ENCODE measurements at regions not wholly inside any gene's neighbourhood (a gene's known extent, or its start where the extent isn't known, plus 50 kb on each side); places are given as distances from the start of the nearest gene placed in this dataset.
"Not testable (repeated sequence)": the region's sequence is repeated elsewhere in the genome, so short reads cannot be mapped to it uniquely, and the experiment has no call there.

DNA sequence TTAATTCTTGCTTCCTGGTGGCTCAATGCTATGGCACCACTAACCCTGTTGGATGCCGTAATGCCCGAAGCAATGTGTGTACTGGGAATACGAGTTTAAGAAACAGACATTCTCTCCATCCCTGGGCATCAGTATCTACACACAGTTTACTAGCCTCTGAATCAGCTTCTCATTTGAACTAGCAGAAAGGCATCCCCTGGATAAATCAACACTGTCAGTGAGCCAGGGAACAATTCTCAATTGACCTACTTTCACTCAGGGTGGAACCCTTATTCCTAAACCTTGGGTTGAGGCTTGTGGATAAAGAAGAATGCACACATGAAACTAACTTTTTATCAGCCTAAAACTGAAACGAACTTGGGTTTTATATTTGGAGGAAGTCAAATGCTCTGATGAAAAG is 331.0 kb downstream of the GADD45G start:
- DNase-seq (ENCODE audit: low read depth), result no peak

DNA sequence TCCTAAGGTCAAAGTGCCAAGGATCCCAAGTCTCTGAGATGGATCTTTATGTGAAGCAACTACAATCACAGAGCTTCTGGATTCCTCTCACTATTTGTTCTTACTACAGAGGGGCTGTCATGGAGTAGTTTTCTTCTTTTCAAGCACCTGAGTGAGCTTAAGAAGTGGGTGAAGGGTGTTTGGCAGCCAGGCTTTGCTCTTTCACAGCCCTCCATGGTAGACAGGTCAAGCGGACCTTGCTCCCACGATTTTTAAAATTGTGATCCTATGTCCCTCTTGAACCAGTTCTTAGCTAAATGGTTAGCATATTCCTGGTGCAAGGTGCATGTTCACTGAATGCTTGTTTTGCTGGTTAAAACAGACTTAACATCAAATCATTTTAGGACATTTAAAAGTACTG is 332.2 kb downstream of the GADD45G start:
- no peak for DNase-seq (ENCODE audit: low read depth)

DNA sequence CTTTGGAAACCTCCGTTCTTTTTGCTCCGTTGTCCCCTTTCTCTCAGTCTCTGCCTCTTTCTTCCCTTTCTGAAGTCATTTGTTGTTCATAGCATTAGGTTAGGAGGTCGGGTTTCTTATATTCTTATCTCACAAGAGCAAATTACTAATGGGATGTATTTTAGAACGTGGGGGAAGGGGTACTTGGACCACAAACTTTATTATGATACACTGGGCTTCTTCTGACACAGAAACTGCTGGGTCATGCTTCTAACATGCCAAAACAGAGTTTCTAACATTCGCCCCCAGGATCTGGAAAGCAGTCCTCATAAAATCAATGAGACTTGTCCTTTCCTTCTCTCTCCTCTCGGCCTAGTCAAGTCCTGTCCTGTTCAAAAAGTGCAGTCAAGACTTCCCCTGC is 334.4 kb downstream of the GADD45G start:
- no peak for DNase-seq (ENCODE audit: low read depth)

DNA sequence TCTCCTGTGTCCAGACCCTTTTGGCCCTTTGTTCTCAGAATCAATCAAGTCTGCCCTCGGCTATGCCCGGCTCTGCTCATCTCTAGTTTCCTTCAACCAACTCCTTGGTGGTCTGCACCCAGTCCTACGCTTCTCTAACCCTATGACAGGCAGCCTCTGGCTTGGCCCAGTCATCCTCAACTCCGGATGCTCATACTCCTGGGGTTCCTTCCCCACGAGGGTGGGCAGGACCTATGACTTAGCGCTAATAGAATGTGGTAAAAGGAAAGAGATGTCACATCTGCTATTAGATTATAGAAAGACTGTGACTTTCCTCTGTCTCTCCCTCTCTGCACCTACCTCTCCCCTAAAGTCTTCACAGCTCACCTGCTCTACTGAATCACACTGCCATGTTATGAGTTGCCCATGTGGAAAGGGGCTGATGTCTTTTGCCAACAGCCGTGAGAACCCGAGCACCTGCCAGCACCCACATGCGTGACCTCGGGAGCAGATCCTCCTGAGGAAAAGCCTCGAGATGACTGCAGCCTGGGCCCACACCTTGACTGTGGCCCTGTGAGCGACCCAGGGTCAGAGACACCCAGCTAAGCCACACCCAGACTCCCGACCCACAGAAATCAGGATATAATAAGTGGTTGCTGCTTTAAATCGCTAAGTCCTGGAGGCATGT is 334.9 kb downstream of the GADD45G start:
- no peak for DNase-seq (ENCODE audit: low read depth)

GRCh38 chr9:89940625-89941024 is 335.8 kb downstream of the GADD45G start:
- no peak for DNase-seq (ENCODE audit: low read depth)

- no peak for DNase-seq (ENCODE audit: low read depth)
These were observed 337.1 kb downstream of the GADD45G start for GRCh38 chr9:89941875-89942274.

- no peak for DNase-seq (ENCODE audit: low read depth)
These were observed 337.8 kb downstream of the GADD45G start for GRCh38 chr9:89942643-89943042.

DNA sequence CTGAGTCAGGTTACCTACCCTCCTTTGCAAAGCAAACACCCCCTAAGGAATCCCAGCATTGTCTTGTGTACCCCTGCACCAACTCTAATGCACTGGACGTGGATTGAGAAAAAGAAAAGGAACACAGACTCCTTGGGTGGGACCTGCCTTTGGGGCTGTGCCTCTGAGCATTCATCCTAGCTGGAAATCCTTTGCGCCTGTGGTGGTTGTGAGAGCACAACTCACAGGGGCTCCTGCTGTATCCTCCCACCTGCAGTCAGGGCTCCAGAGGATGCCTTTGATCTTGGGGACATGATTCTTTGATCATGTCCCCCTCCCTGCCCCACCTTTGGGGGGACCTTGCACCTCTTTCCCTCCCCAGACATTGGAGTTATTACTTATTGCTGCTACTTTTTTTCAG is 338.5 kb downstream of the GADD45G start:
- no peak for DNase-seq (ENCODE audit: low read depth)

- no peak for DNase-seq (ENCODE audit: low read depth)
These were observed 338.9 kb downstream of the GADD45G start for GRCh38 chr9:89943728-89944127.

DNA sequence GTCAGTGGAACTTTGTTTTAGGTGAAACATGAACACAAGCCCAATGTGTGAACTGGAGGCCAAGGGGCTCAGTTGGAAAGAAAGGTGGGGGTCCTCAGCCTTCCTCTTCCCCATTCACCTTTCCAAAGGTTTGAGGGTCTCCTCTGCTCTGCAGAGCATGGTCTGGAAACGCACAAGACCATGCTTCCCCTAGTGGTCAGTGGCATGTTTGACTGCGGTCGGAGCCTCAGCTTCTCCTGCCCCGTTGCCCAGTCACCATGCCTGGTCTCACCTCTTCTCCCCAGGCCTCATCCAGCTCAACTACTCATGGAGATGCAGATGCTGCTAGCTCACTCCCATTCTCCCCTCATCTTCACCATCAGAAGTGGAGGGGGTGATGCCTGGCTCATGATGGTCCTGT is 340.3 kb downstream of the GADD45G start:
- DNase-seq (ENCODE audit: low read depth), result no peak

- no peak for DNase-seq (ENCODE audit: low read depth)
These were observed 341.9 kb downstream of the GADD45G start for GRCh38 chr9:89946741-89947140.

DNA sequence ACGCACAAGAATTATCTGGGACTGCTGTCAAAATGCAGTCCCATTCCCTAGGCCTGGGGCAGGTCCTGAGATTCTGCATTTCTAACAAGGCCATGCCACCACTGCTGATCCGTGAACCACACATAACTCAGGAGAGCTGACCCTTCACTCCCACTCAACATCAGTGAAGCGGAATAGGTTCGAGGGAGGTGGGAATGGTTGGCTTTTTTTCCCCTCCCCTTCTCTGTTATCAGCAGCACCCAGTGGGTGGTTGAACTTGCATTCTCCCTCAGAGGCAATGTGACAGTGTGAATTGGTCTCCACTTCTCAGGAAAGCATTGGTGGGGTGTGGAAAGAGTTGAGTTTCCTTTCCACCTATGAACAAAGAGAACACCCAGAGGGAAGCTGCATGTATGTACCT is 344.3 kb downstream of the GADD45G start:
- no peak for DNase-seq (ENCODE audit: low read depth)

GRCh38 chr9:89951675-89952074 is 346.9 kb downstream of the GADD45G start:
- no peak for DNase-seq (ENCODE audit: low read depth)

GRCh38 chr9:89952401-89952800 is 347.6 kb downstream of the GADD45G start:
- no peak for DNase-seq (ENCODE audit: low read depth)

- DNase-seq (ENCODE audit: low read depth), result not testable (repeated sequence)
These were observed 348.5 kb downstream of the GADD45G start for GRCh38 chr9:89953263-89953662.

- DNase-seq (ENCODE audit: low read depth), result no peak
These were observed 349.2 kb downstream of the GADD45G start for GRCh38 chr9:89953824-89954615.

DNA sequence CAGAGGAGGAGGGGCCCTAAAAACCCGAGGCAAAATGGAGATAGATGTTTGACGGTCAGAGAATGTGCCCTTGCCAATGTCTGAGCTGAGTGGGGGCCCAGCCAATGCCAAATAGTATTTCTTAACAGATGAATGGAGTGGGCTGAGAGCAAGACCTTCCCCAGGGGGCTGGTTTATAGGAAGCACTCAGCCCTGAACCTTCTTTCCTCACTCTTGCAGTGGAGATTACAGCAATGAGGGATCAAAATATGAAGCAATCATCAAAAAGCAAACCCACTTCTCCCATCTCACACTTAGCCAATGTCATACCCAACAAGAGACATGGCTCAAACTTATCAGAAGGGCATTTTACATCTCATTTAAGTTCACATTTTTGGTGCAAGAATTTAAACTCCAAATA is 350.3 kb downstream of the GADD45G start:
- DNase-seq (ENCODE audit: low read depth), result no peak

- no peak for DNase-seq (ENCODE audit: low read depth)
These were observed 350.8 kb downstream of the GADD45G start for GRCh38 chr9:89955626-89956025.

DNA sequence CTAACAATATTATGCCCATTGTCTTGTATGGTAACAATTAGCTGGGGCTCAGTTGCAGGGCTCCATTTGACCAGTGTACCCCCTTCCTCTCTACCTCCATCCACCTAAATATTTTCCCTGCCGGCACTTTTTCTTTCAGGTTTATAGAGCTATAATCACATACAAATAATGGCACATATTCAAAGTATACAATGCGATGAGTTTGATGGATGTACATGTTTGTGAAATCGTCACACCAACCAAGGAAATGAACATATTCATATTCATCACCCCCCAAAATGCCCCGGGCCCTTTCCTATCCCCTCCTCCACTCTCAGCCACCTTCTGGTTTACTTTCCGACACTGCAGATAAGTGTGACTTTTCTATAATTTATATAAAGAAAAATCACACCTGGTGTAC is 351.5 kb downstream of the GADD45G start:
- no peak for DNase-seq (ENCODE audit: low read depth)

DNA sequence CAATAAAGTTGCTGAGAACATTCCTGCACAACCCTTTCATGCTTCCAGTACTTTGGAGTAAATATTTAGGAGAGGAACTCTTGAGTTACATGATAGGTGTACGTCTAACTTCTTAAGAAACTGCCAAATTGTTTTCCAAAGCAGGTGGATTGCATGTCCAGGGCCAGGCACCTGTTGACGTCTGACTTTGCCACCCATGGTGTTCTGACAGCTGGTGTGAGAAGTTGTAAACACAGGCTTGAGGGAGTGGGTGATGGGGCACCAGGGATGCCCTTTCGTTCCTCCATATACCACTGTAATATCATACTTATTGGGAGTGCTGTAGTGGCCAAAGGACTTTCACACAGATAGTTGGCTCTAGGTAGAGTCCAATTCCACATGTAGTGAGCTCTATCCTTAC is 352.1 kb downstream of the GADD45G start:
- no peak for DNase-seq (ENCODE audit: low read depth)

DNA sequence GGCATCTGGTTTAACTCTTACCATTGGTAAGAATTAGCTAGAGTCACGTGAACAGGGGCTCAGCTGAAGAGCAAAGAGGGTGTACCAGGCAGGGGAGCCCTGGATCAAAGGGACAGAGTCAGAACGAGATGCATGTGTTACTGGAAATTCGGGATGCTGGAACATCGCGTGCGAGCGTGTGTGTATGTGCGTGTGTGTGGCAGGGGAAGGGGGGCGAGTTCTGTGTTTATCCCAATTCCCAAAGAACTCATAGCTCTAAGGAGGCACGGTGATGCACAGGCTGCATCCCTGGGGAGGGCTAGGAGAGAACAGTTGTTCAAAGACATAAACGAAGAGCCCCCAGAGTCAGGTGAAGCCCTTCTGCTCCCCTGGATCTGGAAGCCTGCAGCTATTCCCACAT is 353.3 kb downstream of the GADD45G start:
- no peak for DNase-seq (ENCODE audit: low read depth)

- no peak for DNase-seq (ENCODE audit: low read depth)
These were observed 357.0 kb downstream of the GADD45G start for GRCh38 chr9:89961616-89962341.

DNA sequence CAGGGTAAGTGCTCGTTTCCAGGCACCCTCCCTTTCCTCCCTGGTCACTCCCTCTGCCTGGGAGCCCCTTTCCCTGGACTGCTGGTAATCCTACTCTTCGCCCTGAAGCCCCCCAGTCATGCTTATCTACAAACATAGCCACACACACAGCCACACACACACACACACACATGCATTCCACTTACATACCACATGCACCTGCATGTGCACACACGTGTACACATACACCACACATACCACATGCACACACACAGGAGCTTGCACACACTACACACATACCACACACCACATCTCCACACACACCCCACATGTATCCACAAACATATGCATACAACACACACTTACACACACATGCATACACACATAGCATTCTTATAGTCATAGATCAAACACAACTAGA is 358.5 kb downstream of the GADD45G start:
- DNase-seq (ENCODE audit: low read depth), result no peak

Data from activated T-helper 1 cell treated with Interleukin-2 at 50 U/mL for 16 hours (primary cell).